K562 (cell line): ENCODE measurements at regions not wholly inside any gene's neighbourhood (a gene's known extent, or its start where the extent isn't known, plus 50 kb on each side); places are given as distances from the start of the nearest gene placed in this dataset.

Experiments used
- EGR1 ChIP-seq: fragments of 450-650 bp; conservative IDR thresholded peaks from 2 replicates; pipeline ENCODE4 v1.6.1; 2017; ENCODE audit warnings: mild to moderate bottlenecking
- EZH2 ChIP-seq: IDR thresholded peaks from 2 replicates; pipeline ENCODE4 v1.6.1; 2012; ENCODE audit warnings: low read depth, mild to moderate bottlenecking, inconsistent platforms, low read length, borderline replicate concordance
- SNAPC5 ChIP-seq: fragments of 250-450 bp; sonication (Bioruptor Pico); IDR thresholded peaks from 2 replicates; pipeline ENCODE4 v1.8.0; 2021; ENCODE audit warnings: moderate library complexity, mild to moderate bottlenecking, inconsistent platforms
- TF ChIP-seq, protein P1 (sequence below), 3 experiments: IDR thresholded peaks in 2 of 3; conservative IDR thresholded peaks in 1 of 3; 2 replicates each; pipeline ENCODE4 v1.5.1; 2011 to 2012; ENCODE audit warnings: low read length in 3 of 3, mild to moderate bottlenecking in 3 of 3, control low read depth in 2 of 3, improper control_type of control experiment in 1 of 3, inconsistent platforms in 1 of 3, low read depth in 1 of 3, mixed read lengths in 1 of 3, moderate library complexity in 1 of 3; ENCODE audit not compliant: insufficient read depth in 2 of 3

DNA sequence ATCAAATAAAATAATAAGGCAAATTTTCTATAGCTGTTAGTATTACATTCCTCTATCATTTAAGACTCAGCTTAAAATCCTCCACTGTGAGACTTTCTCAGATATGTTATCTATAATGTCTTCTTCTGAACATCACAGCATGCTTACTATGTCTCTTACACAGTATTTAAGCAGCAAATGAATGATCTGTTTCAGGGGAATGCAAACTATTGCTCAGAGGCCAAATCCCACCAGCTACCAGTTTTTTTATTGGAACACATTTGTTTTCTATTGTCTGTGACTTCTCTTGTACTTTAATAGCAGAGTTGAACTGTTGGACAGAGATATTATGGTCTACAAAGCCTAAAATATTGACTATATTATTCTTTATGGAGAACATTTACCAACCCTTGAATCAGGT lies 59.6 kb downstream of the C3orf38 start:
- TF ChIP-seq EZH2 (no peak), EGR1 (no peak), SNAPC5 (CRISPR knock-in tag) (no peak)
- TF ChIP-seq, protein P1, sequence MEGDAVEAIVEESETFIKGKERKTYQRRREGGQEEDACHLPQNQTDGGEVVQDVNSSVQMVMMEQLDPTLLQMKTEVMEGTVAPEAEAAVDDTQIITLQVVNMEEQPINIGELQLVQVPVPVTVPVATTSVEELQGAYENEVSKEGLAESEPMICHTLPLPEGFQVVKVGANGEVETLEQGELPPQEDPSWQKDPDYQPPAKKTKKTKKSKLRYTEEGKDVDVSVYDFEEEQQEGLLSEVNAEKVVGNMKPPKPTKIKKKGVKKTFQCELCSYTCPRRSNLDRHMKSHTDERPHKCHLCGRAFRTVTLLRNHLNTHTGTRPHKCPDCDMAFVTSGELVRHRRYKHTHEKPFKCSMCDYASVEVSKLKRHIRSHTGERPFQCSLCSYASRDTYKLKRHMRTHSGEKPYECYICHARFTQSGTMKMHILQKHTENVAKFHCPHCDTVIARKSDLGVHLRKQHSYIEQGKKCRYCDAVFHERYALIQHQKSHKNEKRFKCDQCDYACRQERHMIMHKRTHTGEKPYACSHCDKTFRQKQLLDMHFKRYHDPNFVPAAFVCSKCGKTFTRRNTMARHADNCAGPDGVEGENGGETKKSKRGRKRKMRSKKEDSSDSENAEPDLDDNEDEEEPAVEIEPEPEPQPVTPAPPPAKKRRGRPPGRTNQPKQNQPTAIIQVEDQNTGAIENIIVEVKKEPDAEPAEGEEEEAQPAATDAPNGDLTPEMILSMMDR (IDR thresholded peaks at IDR 0.05 in 2 of 3, conservative IDR thresholded peaks at IDR 0.05 in 1 of 3; ENCODE audit: insufficient read depth in 2 of 3, low read depth in 1 of 3, low read length in 3 of 3), result no peak
